Muscle of back (tissue), 3 donors: ENCODE measurements at regions not wholly inside any gene's neighbourhood (a gene's known extent, or its start where the extent isn't known, plus 50 kb on each side); places are given as distances from the start of the nearest gene placed in this dataset.
A peak's percentile ranks its signal among the peaks of the same experiment; 100 is the strongest.
"Not testable (repeated sequence)": the region's sequence is repeated elsewhere in the genome, so short reads cannot be mapped to it uniquely, and the experiment has no call there.

Experiments
- DNase-seq, 3 donors: peaks; one replicate each; pipeline versions ENCODE4 v3.0.0 to v3.0.0-alpha.2; 2013

GRCh38 chr12:59085690-59086089 lies 165.4 kb upstream of the LRIG3 start:
- no peak for DNase-seq

- peak; percentile 88 to 94 (median 90) for DNase-seq
Observed at GRCh38 chr12:59084511-59085375, 164.4 kb upstream of the LRIG3 start.

GRCh38 chr12:59082952-59083351 lies 162.6 kb upstream of the LRIG3 start:
- no peak for DNase-seq

GRCh38 chr12:59080101-59080500 lies 159.8 kb upstream of the LRIG3 start:
- DNase-seq: no peak

- no peak for DNase-seq
Observed at GRCh38 chr12:59079472-59079871, 159.2 kb upstream of the LRIG3 start.

- no peak for DNase-seq
Observed at GRCh38 chr12:59079002-59079401, 158.7 kb upstream of the LRIG3 start.

- DNase-seq: peak; percentile 65 to 93 (median 81)
Observed at GRCh38 chr12:59077575-59078426, 157.5 kb upstream of the LRIG3 start.

GRCh38 chr12:59077153-59077552 lies 156.8 kb upstream of the LRIG3 start:
- no peak for DNase-seq

GRCh38 chr12:59076622-59077021 lies 156.3 kb upstream of the LRIG3 start:
- DNase-seq: peak in 1 of 3 donors; percentile 45

GRCh38 chr12:59075968-59076490 lies 155.7 kb upstream of the LRIG3 start:
- peak in 1 of 3 donors; percentile 62 for DNase-seq

- DNase-seq: peak in 1 of 3 donors; percentile 40
Observed at GRCh38 chr12:59075141-59075540, 154.8 kb upstream of the LRIG3 start.

GRCh38 chr12:59070322-59070933 lies 150.1 kb upstream of the LRIG3 start:
- DNase-seq: peak in 1 of 3 donors; percentile 37

GRCh38 chr12:59069516-59069915 lies 149.2 kb upstream of the LRIG3 start:
- peak in 1 of 3 donors; percentile 64 for DNase-seq

GRCh38 chr12:59068436-59068835 lies 148.1 kb upstream of the LRIG3 start:
- DNase-seq: no peak

- peak in 1 of 3 donors; percentile 83 for DNase-seq
Observed at GRCh38 chr12:59067083-59067482, 146.8 kb upstream of the LRIG3 start.

- no peak for DNase-seq
Observed at GRCh38 chr12:59066445-59066844, 146.1 kb upstream of the LRIG3 start.

- peak; percentile 49 to 93 (median 78) for DNase-seq
Observed at GRCh38 chr12:59059088-59059935, 139.0 kb upstream of the LRIG3 start.

GRCh38 chr12:59056966-59057365 lies 136.7 kb upstream of the LRIG3 start:
- no peak for DNase-seq

- no peak for DNase-seq
Observed at GRCh38 chr12:59055204-59055860, 135.0 kb upstream of the LRIG3 start.

GRCh38 chr12:59053266-59053899 lies 133.1 kb upstream of the LRIG3 start:
- DNase-seq: not testable (repeated sequence)
